ENCODE measurements at regions not wholly inside any gene's neighbourhood (a gene's known extent, or its start where the extent isn't known, plus 50 kb on each side); places are given as distances from the start of the nearest gene placed in this dataset.

GRCh38 chr2:147247749-147248148 is 597.1 kb upstream of the ACVR2A start:
- DNase-seq, result no peak

- no peak for DNase-seq
These were observed 602.4 kb upstream of the ACVR2A start for GRCh38 chr2:147242445-147242844.

- DNase-seq, result no peak
These were observed 608.2 kb upstream of the ACVR2A start for GRCh38 chr2:147236601-147237000.

GRCh38 chr2:147232225-147232669 is 612.6 kb upstream of the ACVR2A start:
- no peak for DNase-seq

- DNase-seq, result no peak
These were observed 613.2 kb upstream of the ACVR2A start for GRCh38 chr2:147231607-147232006.

GRCh38 chr2:147231081-147231480 is 613.7 kb upstream of the ACVR2A start:
- no peak for DNase-seq

- no peak for DNase-seq
These were observed 617.5 kb upstream of the ACVR2A start for GRCh38 chr2:147227313-147227712.

- no peak for DNase-seq
These were observed 620.8 kb upstream of the ACVR2A start for GRCh38 chr2:147224070-147224469.

- DNase-seq, result no peak
These were observed 621.2 kb upstream of the ACVR2A start for GRCh38 chr2:147223553-147224060.

GRCh38 chr2:147223119-147223518 is 621.7 kb upstream of the ACVR2A start:
- no peak for DNase-seq

- DNase-seq, result no peak
These were observed 622.3 kb upstream of the ACVR2A start for GRCh38 chr2:147222506-147222905.

- no peak for DNase-seq
These were observed 629.9 kb upstream of the ACVR2A start for GRCh38 chr2:147214914-147215313.

- DNase-seq, result no peak
These were observed 633.3 kb upstream of the ACVR2A start for GRCh38 chr2:147211484-147211883.

- DNase-seq, result no peak
These were observed 640.7 kb upstream of the ACVR2A start for GRCh38 chr2:147204102-147204501.

GRCh38 chr2:147198651-147199171 is 646.1 kb upstream of the ACVR2A start:
- no peak for DNase-seq

- no peak for DNase-seq
These were observed 646.9 kb upstream of the ACVR2A start for GRCh38 chr2:147197754-147198483.

GRCh38 chr2:147182260-147182659 is 662.6 kb upstream of the ACVR2A start:
- DNase-seq, result peak in 3 of 5 experiments; percentile 22 to 86 (median 32)

GRCh38 chr2:147181351-147182029 is 663.3 kb upstream of the ACVR2A start:
- DNase-seq, result no peak

GRCh38 chr2:147177071-147177857 is 667.6 kb upstream of the ACVR2A start:
- peak in 1 of 5 experiments; percentile 54 for DNase-seq

- no peak for DNase-seq
These were observed 670.0 kb upstream of the ACVR2A start for GRCh38 chr2:147174824-147175254.

- DNase-seq, result no peak
These were observed 671.0 kb upstream of the ACVR2A start for GRCh38 chr2:147173798-147174197.

GRCh38 chr2:147173189-147173581 is 671.6 kb upstream of the ACVR2A start:
- no peak for DNase-seq

Measured in T-helper 2 cell (primary cell).